Keratinocyte (primary cell): ENCODE measurements at regions not wholly inside any gene's neighbourhood (a gene's known extent, or its start where the extent isn't known, plus 50 kb on each side); places are given as distances from the start of the nearest gene placed in this dataset.

Source experiments
- DNase-seq: peaks from one replicate; pipeline ENCODE4 v3.0.0-alpha.2; 2011; ENCODE audit warnings: low read depth, missing footprints, low spot score
- FAIRE-seq: peaks from 2 replicates; lab custom pipeline; 2011; peaks lifted over from hg19 to GRCh38; lab: Jason Lieb, UNC
- H2AFZ ChIP-seq: 2 replicates; pipeline ENCODE4 v1.6.0; 2012; ENCODE audit warnings: low read length, control low read depth, inconsistent platforms; ENCODE audit not compliant: control insufficient read depth
- H3K27ac ChIP-seq: 2 replicates; pipeline ENCODE4 v1.5.1; 2011; ENCODE audit warnings: low read length; ENCODE audit not compliant: control insufficient read depth, insufficient read depth
- H3K27me3 ChIP-seq: 3 replicates; pipeline ENCODE4 v1.6.0; 2011; ENCODE audit warnings: low read length; ENCODE audit not compliant: control insufficient read depth, insufficient read depth; ENCODE audit errors: extremely low read depth
- H3K36me3 ChIP-seq, 2 experiments: 2 replicates in 1 of 2; 3 replicates in 1 of 2; pipeline ENCODE4 v1.5.1; 2011; ENCODE audit warnings: low read length in 2 of 2, mild to moderate bottlenecking in 1 of 2; ENCODE audit not compliant: control insufficient read depth in 2 of 2, insufficient read depth in 2 of 2; ENCODE audit errors: extremely low read depth in 1 of 2
- H3K4me1 ChIP-seq: 3 replicates; pipeline ENCODE4 v1.5.1; 2011; ENCODE audit warnings: low read length; ENCODE audit not compliant: control insufficient read depth, insufficient read depth; ENCODE audit errors: extremely low read depth
- H3K4me2 ChIP-seq: 3 replicates; pipeline ENCODE4 v1.6.0; 2011; ENCODE audit warnings: low read depth, low read length; ENCODE audit not compliant: control insufficient read depth, insufficient read depth; ENCODE audit errors: extremely low read depth
- H3K4me3 ChIP-seq, 3 experiments: fragments of 200-600 bp in 1 of 3; sonication (generic) in 1 of 3; 2 replicates in 2 of 3; 3 replicates in 1 of 3; pipeline ENCODE4 v1.5.1; 2011 to 2016; ENCODE audit warnings: low read length in 3 of 3, mild to moderate bottlenecking in 3 of 3, control low read depth in 2 of 3, inconsistent platforms in 1 of 3, low read depth in 1 of 3, mixed read lengths in 1 of 3, mixed run types in 1 of 3, moderate library complexity in 1 of 3; ENCODE audit not compliant: control insufficient read depth in 2 of 3, insufficient read depth in 2 of 3; ENCODE audit errors: extremely low read depth in 1 of 3
- H3K79me2 ChIP-seq: 2 replicates; pipeline ENCODE4 v1.6.0; 2012; ENCODE audit warnings: low read length; ENCODE audit not compliant: control insufficient read depth, insufficient read depth
- H3K9ac ChIP-seq: 3 replicates; pipeline ENCODE4 v1.6.0; 2011; ENCODE audit warnings: low read length; ENCODE audit not compliant: control insufficient read depth, insufficient read depth; ENCODE audit errors: extremely low read depth
- H3K9me1 ChIP-seq: 3 replicates; pipeline ENCODE4 v1.6.0; 2011; ENCODE audit warnings: low read length; ENCODE audit not compliant: control insufficient read depth, insufficient read depth; ENCODE audit errors: extremely low read depth
- H3K9me3 ChIP-seq: 2 replicates; pipeline ENCODE4 v1.5.1; 2012; ENCODE audit warnings: low read depth, low read length; ENCODE audit not compliant: control insufficient read depth
- H4K20me1 ChIP-seq: 3 replicates; pipeline ENCODE4 v1.6.0; 2011; ENCODE audit warnings: low read length; ENCODE audit not compliant: control insufficient read depth, insufficient read depth; ENCODE audit errors: extremely low read depth
- EZH2 ChIP-seq: IDR thresholded peaks from one replicate; pipeline ENCODE4 v1.6.1; 2012; ENCODE audit warnings: inconsistent platforms, mild to moderate bottlenecking, low read length, moderate library complexity
- dilution Hi-C: fragments of 300-500 bp; cut with MboI; formaldehyde crosslinking; loops from one replicate; pipeline ENCODE4 v1.7.0; 2020; ENCODE audit warnings: low sequenced_read_pairs; ENCODE audit not compliant: extremely low pct_ligation_motif_present
- TF ChIP-seq, protein P1 (sequence below), 3 experiments: IDR thresholded peaks in 1 of 3; conservative IDR thresholded peaks in 1 of 3; optimal IDR thresholded peaks in 1 of 3; 2 replicates in 2 of 3; 3 replicates in 1 of 3; pipeline versions ENCODE3 to v1.5.1; 2011; ENCODE audit warnings: low read length in 3 of 3, mild to moderate bottlenecking in 3 of 3, moderate library complexity in 2 of 3, control low read depth in 1 of 3, inconsistent platforms in 1 of 3; ENCODE audit not compliant: insufficient read depth in 2 of 3; ENCODE audit errors: extremely low read depth in 1 of 3

DNA sequence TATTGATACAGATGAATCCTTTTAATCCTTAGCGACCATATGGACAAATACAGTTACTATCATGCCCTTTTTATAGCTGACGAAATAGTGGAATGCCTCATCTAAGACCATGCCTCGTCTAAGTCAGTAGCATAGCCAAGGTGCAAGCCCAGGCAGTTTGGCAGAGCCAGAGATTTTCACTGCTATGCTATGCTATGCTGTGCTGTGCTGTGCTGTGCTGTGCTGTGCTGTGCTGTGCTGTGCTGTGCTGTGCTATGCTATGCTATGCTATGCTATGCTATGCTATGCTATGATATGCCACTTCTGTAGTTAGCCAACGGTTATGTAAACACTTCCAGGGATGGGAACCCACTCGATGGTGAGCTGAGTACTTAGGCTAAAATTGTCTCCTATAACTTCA, 91.6 kb upstream of the MAP4K3 start:
- Histone ChIP-seq H3K36me3 (no peaks in the 10 kb centered on the region), H3K9me3 (no peaks in the 10 kb centered on the region), H2AFZ (no peak overlapping the region), H3K4me3 (no peak overlapping the region), H3K27ac (no peak overlapping the region), H3K9ac (no peak overlapping the region), H3K9me1 (no peaks in the 10 kb centered on the region), H3K4me2 (no peak overlapping the region), H3K4me1 (peaks cover 17% of the 10 kb centered on the region), H3K27me3 (no peaks in the 10 kb centered on the region), H4K20me1 (no peaks in the 10 kb centered on the region), H3K79me2 (no peaks in the 10 kb centered on the region)
- dilution Hi-C loops, result no loop called here
- DNase-seq (no peak), FAIRE-seq (no peak)
- no peak for TF ChIP-seq EZH2
- TF ChIP-seq, protein P1, sequence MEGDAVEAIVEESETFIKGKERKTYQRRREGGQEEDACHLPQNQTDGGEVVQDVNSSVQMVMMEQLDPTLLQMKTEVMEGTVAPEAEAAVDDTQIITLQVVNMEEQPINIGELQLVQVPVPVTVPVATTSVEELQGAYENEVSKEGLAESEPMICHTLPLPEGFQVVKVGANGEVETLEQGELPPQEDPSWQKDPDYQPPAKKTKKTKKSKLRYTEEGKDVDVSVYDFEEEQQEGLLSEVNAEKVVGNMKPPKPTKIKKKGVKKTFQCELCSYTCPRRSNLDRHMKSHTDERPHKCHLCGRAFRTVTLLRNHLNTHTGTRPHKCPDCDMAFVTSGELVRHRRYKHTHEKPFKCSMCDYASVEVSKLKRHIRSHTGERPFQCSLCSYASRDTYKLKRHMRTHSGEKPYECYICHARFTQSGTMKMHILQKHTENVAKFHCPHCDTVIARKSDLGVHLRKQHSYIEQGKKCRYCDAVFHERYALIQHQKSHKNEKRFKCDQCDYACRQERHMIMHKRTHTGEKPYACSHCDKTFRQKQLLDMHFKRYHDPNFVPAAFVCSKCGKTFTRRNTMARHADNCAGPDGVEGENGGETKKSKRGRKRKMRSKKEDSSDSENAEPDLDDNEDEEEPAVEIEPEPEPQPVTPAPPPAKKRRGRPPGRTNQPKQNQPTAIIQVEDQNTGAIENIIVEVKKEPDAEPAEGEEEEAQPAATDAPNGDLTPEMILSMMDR (optimal IDR thresholded peaks at IDR 0.05 in 1 of 3, IDR thresholded peaks at IDR 0.05 in 1 of 3, conservative IDR thresholded peaks at IDR 0.05 in 1 of 3; ENCODE audit: extremely low read depth in 1 of 3, insufficient read depth in 2 of 3, low read length in 3 of 3), result no peak

DNA sequence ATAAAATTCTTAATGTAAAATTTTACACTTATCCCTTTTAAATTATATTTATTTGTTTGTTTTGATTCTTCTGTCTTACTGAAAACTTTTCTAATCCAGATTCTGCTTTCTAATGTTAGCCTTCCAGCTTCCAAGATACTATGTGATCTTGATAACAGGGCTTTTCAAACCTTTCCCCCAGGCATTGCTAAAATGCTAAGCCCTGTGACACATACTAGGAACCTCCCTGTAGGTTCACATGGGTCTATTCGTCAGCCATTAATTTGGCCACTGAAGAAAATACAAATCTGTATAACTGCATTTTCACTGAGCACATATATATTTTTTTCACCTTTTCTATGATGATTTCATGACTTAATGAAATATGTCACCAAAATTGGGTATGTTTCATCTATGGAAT, 92.8 kb upstream of the MAP4K3 start:
- H3K9me1 ChIP-seq, result no peaks in the 10 kb centered on the region
- H3K79me2 ChIP-seq, result no peaks in the 10 kb centered on the region
- no peak overlapping the region for H3K4me2 ChIP-seq
- TF ChIP-seq EZH2, result no peak
- TF ChIP-seq, protein P1 (optimal IDR thresholded peaks at IDR 0.05 in 1 of 3, IDR thresholded peaks at IDR 0.05 in 1 of 3, conservative IDR thresholded peaks at IDR 0.05 in 1 of 3; ENCODE audit: extremely low read depth in 1 of 3, insufficient read depth in 2 of 3, low read length in 3 of 3), result no peak
- no peaks in the 10 kb centered on the region for H3K9me3 ChIP-seq
- DNase-seq (no peak), FAIRE-seq (no peak)
- no peak overlapping the region for H3K4me3 ChIP-seq
- H3K9ac ChIP-seq, result no peak overlapping the region
- no peak overlapping the region for H2AFZ ChIP-seq
- dilution Hi-C loops, result no loop called here
- no peak overlapping the region for H3K27ac ChIP-seq
- H3K36me3 ChIP-seq, result no peaks in the 10 kb centered on the region
- H3K27me3 ChIP-seq, result no peaks in the 10 kb centered on the region
- peaks cover 17% of the 10 kb centered on the region for H3K4me1 ChIP-seq
- H4K20me1 ChIP-seq, result no peaks in the 10 kb centered on the region
